Fibroblast of lung (primary cell): ENCODE measurements at regions not wholly inside any gene's neighbourhood (a gene's known extent, or its start where the extent isn't known, plus 50 kb on each side); places are given as distances from the start of the nearest gene placed in this dataset.
A peak's percentile ranks its signal among the peaks of the same experiment; 100 is the strongest.

Experiments used
- DNase-seq, 2 donors: peaks; one replicate each; pipeline versions ENCODE4 v3.0.0 to v3.0.0-alpha.2; 2010; ENCODE audit warnings: low read depth in 2 of 2
- H2AFZ ChIP-seq: 2 replicates; pipeline ENCODE4 v1.5.1; 2012; ENCODE audit warnings: low read length, control low read depth, inconsistent platforms
- H3K27ac ChIP-seq: 2 replicates; pipeline ENCODE4 v1.5.1; 2011; ENCODE audit warnings: low read length, control low read depth; ENCODE audit not compliant: insufficient read depth
- H3K27me3 ChIP-seq: 2 replicates; pipeline ENCODE4 v1.5.1; 2011; ENCODE audit warnings: mild to moderate bottlenecking, low read length; ENCODE audit not compliant: control insufficient read depth, insufficient read depth
- H3K36me3 ChIP-seq: 2 replicates; pipeline ENCODE4 v1.5.1; 2011; ENCODE audit warnings: low read length; ENCODE audit not compliant: control insufficient read depth, insufficient read depth
- H3K4me1 ChIP-seq: 2 replicates; pipeline ENCODE4 v1.5.1; 2011; ENCODE audit warnings: low read length; ENCODE audit not compliant: control insufficient read depth, insufficient read depth; ENCODE audit errors: extremely low read depth
- H3K4me2 ChIP-seq: 2 replicates; pipeline ENCODE4 v1.5.1; 2011; ENCODE audit warnings: low read length, control low read depth; ENCODE audit not compliant: insufficient read depth; ENCODE audit errors: extremely low read depth
- H3K4me3 ChIP-seq, 4 experiments: fragments of 200-600 bp in 1 of 4; sonication (generic) in 1 of 4; replicated peaks in 1 of 4; 2 replicates each; pipeline ENCODE4 v1.5.1; 2011 to 2016; ENCODE audit warnings: low read length in 4 of 4, low read depth in 3 of 4, mild to moderate bottlenecking in 3 of 4, control low read depth in 2 of 4, inconsistent platforms in 1 of 4, mixed read lengths in 1 of 4; ENCODE audit not compliant: insufficient read depth in 1 of 4; ENCODE audit errors: control extremely low read depth in 1 of 4
- H3K79me2 ChIP-seq: 2 replicates; pipeline ENCODE4 v1.5.1; 2012; ENCODE audit warnings: mild to moderate bottlenecking, low read length, inconsistent platforms; ENCODE audit not compliant: control insufficient read depth, insufficient read depth
- H3K9ac ChIP-seq: 2 replicates; pipeline ENCODE4 v1.5.1; 2011; ENCODE audit warnings: mild to moderate bottlenecking, low read length, control low read depth; ENCODE audit not compliant: insufficient read depth
- H3K9me3 ChIP-seq: 2 replicates; pipeline ENCODE4 v1.5.1; 2012; ENCODE audit warnings: low read depth, low read length; ENCODE audit not compliant: control insufficient read depth, insufficient read depth
- H4K20me1 ChIP-seq: 2 replicates; pipeline ENCODE4 v1.5.1; 2011; ENCODE audit warnings: low read length; ENCODE audit not compliant: control insufficient read depth, insufficient read depth; ENCODE audit errors: extremely low read depth
- EZH2 ChIP-seq: IDR thresholded peaks from 2 replicates; pipeline ENCODE4 v1.5.1; 2012; ENCODE audit warnings: low read length, control low read depth, mild to moderate bottlenecking; ENCODE audit errors: missing control alignments
- TF ChIP-seq, protein P1 (sequence below), 2 donors: IDR thresholded peaks in 1 of 2; conservative IDR thresholded peaks in 1 of 2; 1 replicate in 1 of 2; 2 replicates in 1 of 2; pipeline ENCODE4 v1.5.1; 2011 to 2012; ENCODE audit warnings: low read length in 2 of 2, control low read depth in 1 of 2, inconsistent platforms in 1 of 2, low read depth in 1 of 2, mild to moderate bottlenecking in 1 of 2

DNA sequence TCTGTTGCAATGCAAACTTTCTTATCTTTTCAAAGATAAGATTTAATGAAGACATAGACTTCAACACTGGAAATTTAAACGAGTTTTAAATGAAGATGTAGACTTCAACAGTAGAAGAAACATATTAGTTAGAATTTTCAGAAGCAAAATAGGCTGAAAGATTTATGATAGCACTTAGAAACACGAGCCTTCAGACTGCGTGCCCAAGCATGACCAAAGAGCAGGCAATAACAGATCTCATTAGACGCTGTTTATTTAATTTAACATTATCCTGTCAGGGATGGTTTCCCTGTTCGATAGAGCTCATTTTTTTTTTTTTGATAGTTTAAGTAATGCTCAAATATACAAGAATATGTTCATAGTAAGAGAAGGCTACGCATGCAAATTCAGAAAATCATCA is 604.7 kb upstream of the SOX9 start:
- no peak overlapping the region for H3K9ac ChIP-seq
- H3K36me3 ChIP-seq: no peaks in the 10 kb centered on the region
- no peaks in the 10 kb centered on the region for H3K27me3 ChIP-seq
- no peak overlapping the region for H3K4me2 ChIP-seq
- TF ChIP-seq, protein P1, sequence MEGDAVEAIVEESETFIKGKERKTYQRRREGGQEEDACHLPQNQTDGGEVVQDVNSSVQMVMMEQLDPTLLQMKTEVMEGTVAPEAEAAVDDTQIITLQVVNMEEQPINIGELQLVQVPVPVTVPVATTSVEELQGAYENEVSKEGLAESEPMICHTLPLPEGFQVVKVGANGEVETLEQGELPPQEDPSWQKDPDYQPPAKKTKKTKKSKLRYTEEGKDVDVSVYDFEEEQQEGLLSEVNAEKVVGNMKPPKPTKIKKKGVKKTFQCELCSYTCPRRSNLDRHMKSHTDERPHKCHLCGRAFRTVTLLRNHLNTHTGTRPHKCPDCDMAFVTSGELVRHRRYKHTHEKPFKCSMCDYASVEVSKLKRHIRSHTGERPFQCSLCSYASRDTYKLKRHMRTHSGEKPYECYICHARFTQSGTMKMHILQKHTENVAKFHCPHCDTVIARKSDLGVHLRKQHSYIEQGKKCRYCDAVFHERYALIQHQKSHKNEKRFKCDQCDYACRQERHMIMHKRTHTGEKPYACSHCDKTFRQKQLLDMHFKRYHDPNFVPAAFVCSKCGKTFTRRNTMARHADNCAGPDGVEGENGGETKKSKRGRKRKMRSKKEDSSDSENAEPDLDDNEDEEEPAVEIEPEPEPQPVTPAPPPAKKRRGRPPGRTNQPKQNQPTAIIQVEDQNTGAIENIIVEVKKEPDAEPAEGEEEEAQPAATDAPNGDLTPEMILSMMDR (conservative IDR thresholded peaks at IDR 0.05 in 1 of 2, IDR thresholded peaks at IDR 0.05 in 1 of 2; ENCODE audit: low read depth in 1 of 2, low read length in 2 of 2): no peak
- TF ChIP-seq EZH2: no peak
- no peaks in the 10 kb centered on the region for H3K79me2 ChIP-seq
- H3K4me3 ChIP-seq: no peak overlapping the region
- no peak overlapping the region for H2AFZ ChIP-seq
- no peak for DNase-seq
- no peaks in the 10 kb centered on the region for H3K9me3 ChIP-seq
- H3K27ac ChIP-seq: no peak overlapping the region
- no peaks in the 10 kb centered on the region for H3K4me1 ChIP-seq
- H4K20me1 ChIP-seq: no peaks in the 10 kb centered on the region

DNA sequence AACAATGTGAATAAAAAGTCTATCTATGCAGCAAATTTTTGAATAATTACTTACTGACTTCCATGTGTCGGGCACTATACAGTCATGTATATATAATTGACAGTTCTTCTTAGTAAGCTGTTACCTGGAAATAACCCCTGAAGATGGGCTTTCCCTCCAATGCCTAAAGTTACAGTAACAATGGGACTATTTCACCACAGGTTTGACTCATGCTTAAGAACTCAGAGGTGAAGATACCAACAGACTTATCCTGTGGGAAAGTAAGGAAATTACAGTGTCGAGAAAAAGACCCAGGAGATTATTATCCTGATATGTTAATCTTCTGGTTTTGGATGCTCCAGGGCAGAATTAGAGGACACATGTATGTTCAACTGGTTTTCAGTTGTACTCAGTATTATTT is 601.5 kb upstream of the SOX9 start:
- H4K20me1 ChIP-seq: no peaks in the 10 kb centered on the region
- TF ChIP-seq EZH2: no peak
- TF ChIP-seq, protein P1 (conservative IDR thresholded peaks at IDR 0.05 in 1 of 2, IDR thresholded peaks at IDR 0.05 in 1 of 2; ENCODE audit: low read depth in 1 of 2, low read length in 2 of 2): no peak
- H3K9ac ChIP-seq: no peak overlapping the region
- DNase-seq: peak in 1 of 2 donors; percentile 64
- no peak overlapping the region for H3K4me2 ChIP-seq
- no peak overlapping the region for H3K4me3 ChIP-seq
- H3K36me3 ChIP-seq: no peaks in the 10 kb centered on the region
- H2AFZ ChIP-seq: no peak overlapping the region
- no peaks in the 10 kb centered on the region for H3K4me1 ChIP-seq
- H3K79me2 ChIP-seq: no peaks in the 10 kb centered on the region
- H3K27me3 ChIP-seq: no peaks in the 10 kb centered on the region
- H3K27ac ChIP-seq: no peak overlapping the region
- no peaks in the 10 kb centered on the region for H3K9me3 ChIP-seq

DNA sequence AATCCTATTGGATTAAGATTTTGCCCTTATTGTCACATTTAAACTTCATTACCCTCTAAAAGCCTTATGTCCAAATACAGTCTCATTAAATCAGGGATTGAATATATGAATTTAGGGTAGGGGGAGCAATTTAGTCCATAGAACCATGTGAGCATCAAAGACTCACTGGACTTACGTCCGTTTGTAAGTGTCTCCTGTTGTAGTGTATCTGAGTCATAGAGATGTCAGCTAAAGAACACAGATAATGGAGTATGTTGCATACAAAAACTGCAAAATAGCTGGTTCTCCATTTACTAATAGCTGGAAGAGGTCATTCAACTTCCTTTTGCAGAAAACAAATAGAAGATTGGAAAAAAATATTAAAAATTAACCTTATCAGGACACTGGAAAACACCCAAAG is 599.1 kb upstream of the SOX9 start:
- H3K36me3 ChIP-seq: no peaks in the 10 kb centered on the region
- H3K79me2 ChIP-seq: no peaks in the 10 kb centered on the region
- peak in 1 of 2 donors; percentile 52 for DNase-seq
- no peaks in the 10 kb centered on the region for H3K27me3 ChIP-seq
- no peak overlapping the region for H3K4me2 ChIP-seq
- no peak overlapping the region for H3K9ac ChIP-seq
- no peak for TF ChIP-seq EZH2
- TF ChIP-seq, protein P1 (conservative IDR thresholded peaks at IDR 0.05 in 1 of 2, IDR thresholded peaks at IDR 0.05 in 1 of 2; ENCODE audit: low read depth in 1 of 2, low read length in 2 of 2): no peak
- H3K4me3 ChIP-seq: no peak overlapping the region
- no peaks in the 10 kb centered on the region for H4K20me1 ChIP-seq
- H3K4me1 ChIP-seq: no peaks in the 10 kb centered on the region
- no peak overlapping the region for H3K27ac ChIP-seq
- no peak overlapping the region for H2AFZ ChIP-seq
- no peaks in the 10 kb centered on the region for H3K9me3 ChIP-seq
